ENCODE measurements at regions not wholly inside any gene's neighbourhood (a gene's known extent, or its start where the extent isn't known, plus 50 kb on each side); places are given as distances from the start of the nearest gene placed in this dataset.
"Not testable (repeated sequence)": the region's sequence is repeated elsewhere in the genome, so short reads cannot be mapped to it uniquely, and the experiment has no call there.

GRCh38 chr13:63838366-63839110 lies 2422.9 kb upstream of the PCDH20 start:
- DNase-seq (ENCODE audit: low read depth): no peak

- not testable (repeated sequence) for DNase-seq (ENCODE audit: low read depth)
Measured at GRCh38 chr13:63837701-63838100, 2422.1 kb upstream of the PCDH20 start.

GRCh38 chr13:63829609-63830008 lies 2414.0 kb upstream of the PCDH20 start:
- DNase-seq (ENCODE audit: low read depth): not testable (repeated sequence)

DNA sequence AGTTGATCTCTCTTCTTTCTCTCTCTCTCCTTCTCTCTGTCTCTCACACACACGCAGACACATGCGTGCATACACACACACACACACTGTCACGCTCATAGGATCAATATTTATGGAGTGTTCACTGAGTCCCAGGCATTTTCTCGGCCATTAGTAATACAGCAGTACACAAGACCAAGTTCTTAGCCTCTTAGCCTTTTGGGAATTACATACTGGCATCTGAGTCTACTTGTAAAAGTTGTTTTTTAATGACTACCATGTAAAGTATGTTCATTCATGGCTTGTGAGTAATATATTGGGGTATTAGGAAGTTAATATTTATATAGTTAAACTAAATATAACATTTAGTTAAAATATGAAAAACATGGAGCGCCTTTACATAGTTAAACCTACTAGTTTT lies 2406.1 kb upstream of the PCDH20 start:
- not testable (repeated sequence) for DNase-seq (ENCODE audit: low read depth)

- not testable (repeated sequence) for DNase-seq (ENCODE audit: low read depth)
Measured at GRCh38 chr13:63811428-63812004, 2395.9 kb upstream of the PCDH20 start.

- DNase-seq (ENCODE audit: low read depth): not testable (repeated sequence)
Measured at GRCh38 chr13:63791134-63791533, 2375.5 kb upstream of the PCDH20 start.

DNA sequence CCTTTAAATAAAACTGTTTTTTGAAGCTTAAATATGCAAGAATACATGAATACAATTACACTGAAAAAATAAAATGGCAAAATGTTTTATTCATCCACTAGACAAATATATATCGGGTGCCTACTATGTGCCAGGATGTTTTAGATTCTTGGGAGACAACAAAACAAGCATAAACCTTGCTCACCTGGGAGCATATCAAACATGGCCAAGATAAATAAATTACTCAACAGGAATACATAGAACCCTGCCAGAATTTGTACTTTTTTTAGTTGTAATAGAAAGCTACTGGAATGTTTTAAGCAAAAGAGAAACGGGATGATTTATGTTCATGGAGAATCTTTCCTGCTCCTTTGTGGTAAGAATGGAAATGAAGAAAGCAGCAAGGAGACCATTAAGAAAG lies 2358.5 kb upstream of the PCDH20 start:
- no peak for DNase-seq (ENCODE audit: low read depth)

DNA sequence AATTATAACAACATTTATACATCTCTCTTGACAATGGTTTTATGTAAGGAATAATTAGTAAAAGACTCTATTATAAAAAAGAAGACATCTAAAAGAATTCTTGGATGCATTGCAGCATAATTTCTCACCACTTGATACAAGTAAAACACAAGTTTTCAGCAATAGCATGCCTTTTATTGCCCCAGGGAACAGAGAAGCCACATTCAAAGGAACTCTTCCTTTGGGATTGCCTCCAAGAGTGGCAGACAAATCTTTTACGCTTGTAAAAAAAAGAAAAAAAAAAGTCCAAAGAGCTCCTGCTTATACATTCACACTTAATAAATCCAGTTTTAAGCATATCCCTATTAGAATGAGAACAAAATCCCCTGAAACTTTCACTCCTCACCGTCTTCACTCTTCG lies 2357.8 kb upstream of the PCDH20 start:
- DNase-seq (ENCODE audit: low read depth): no peak

GRCh38 chr13:63757683-63758082 lies 2342.0 kb upstream of the PCDH20 start:
- DNase-seq (ENCODE audit: low read depth): not testable (repeated sequence)

DNA sequence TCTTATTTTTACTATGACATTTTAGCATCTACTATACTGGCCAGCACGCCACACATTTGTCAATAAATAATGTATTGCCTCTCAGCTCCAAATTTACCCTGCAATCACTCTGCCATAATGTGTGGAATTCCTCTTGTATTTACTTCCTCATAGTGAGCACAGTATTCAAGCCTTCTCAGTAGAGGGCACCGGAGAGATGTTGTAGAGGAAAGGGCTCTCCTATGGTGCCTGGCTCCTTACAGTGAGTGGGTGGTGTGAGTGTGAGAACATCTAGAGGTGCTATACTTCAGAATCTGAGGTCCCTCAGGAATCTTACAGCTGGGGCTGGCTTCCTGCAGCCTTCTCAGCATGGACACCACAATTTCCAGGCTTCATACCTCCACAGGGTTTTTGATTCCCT lies 2334.2 kb upstream of the PCDH20 start:
- not testable (repeated sequence) for DNase-seq (ENCODE audit: low read depth)

DNA sequence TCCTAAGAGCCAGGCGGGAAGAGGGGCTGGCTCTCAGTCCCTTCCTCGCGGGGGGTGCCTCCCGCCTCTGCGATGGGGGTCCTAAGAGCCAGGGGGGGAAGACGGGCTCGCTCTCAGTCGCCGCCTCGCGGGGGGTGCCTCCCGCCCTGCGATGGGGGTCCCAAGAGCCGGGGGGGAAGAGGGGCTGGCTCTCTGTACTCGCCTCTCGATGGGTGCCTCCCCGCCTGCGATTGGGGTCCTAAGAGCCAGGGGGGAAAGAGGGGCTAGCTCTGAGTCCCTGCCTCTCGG lies 2326.1 kb upstream of the PCDH20 start:
- not testable (repeated sequence) for DNase-seq (ENCODE audit: low read depth)

GRCh38 chr13:63741029-63741813 lies 2325.6 kb upstream of the PCDH20 start:
- DNase-seq (ENCODE audit: low read depth): no peak

GRCh38 chr13:63739112-63739735 lies 2323.6 kb upstream of the PCDH20 start:
- not testable (repeated sequence) for DNase-seq (ENCODE audit: low read depth)

- no peak for DNase-seq (ENCODE audit: low read depth)
Measured at GRCh38 chr13:63737418-63737817, 2321.8 kb upstream of the PCDH20 start.

GRCh38 chr13:63731896-63732295 lies 2316.2 kb upstream of the PCDH20 start:
- DNase-seq (ENCODE audit: low read depth): no peak

GRCh38 chr13:63712159-63712558 lies 2296.5 kb upstream of the PCDH20 start:
- DNase-seq (ENCODE audit: low read depth): not testable (repeated sequence)

GRCh38 chr13:63706751-63707150 lies 2291.1 kb upstream of the PCDH20 start:
- DNase-seq (ENCODE audit: low read depth): no peak

DNA sequence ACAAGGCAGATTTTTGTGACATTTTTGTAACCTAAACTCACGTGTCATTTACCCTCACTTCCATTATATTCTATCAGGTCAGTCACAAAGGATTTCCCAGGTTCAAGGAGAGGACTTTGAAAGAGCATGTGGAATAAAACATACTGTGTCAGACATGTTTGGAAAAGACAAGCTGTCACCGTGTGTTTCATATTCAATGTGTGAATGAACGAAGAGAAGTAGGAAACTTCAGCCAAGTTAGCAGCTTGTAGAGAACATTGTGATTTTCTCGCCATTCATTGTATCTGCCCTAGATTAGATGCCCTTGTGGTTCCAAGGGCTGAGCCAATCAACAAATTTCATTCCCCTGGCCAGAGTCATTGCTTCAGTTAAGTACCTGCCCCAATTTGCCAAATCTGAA lies 2288.9 kb upstream of the PCDH20 start:
- DNase-seq (ENCODE audit: low read depth): no peak

DNA sequence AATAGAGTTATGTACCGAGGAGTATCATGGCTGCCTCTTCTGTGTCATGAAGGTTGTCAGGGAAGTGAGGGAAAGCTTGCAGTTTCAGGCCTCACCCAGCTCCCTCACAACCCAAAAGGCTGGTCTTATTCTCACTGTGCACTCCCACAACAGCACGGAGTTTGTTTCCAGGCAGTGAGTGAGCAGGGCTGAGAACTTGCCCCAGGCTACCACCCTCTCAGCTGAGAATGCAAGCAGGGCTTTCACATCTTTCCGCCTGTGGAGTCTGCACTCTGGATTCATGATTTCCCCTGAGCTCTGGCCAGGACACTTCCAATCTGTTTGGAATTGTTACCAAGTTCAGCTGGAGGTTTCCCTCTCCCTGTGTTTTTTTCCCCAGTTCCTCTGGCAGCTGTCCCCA lies 2284.7 kb upstream of the PCDH20 start:
- no peak for DNase-seq (ENCODE audit: low read depth)

DNA sequence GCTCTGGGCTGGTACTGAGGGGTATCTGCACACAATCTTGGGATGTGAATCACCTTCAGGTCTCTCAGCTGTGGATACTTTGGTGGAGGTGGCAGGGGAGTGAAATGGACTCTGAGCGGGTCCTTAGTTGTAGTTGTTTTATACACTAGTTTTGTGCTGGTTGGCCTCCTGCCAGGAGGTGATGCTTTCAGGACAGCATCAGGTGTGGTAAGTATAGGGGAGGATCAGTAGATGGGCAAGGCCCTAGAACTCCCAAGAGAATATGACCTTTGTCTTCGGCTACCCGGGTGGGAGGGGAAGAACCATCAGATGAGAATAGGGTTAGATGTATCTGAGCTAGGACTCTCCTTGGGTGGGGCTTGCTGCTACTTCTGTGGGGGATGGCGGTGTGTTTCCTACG lies 2284.3 kb upstream of the PCDH20 start:
- no peak for DNase-seq (ENCODE audit: low read depth)

GRCh38 chr13:63696055-63696454 lies 2280.4 kb upstream of the PCDH20 start:
- peak; percentile 3 for DNase-seq (ENCODE audit: low read depth)

DNA sequence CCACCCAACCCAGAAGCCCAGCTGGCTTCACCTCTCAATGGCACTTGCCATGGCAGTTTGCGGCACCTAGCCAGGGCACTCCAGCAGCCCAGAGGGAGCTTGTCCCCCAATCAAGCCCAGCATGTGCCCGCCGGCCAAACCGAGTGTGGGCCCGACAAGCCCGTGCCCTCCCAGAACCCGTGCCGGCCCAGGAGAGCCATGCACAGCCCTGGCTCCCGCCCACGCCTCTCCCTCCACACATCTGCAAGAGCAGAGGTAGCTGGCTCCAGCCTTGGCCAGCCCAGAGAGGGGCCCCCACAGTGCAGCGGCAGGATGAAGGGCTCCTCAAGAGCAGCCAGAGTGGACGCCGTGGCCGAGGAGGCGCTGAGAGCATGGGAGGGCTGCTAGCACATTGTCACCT lies 2278.0 kb upstream of the PCDH20 start:
- DNase-seq (ENCODE audit: low read depth): no peak

GRCh38 chr13:63691474-63691873 lies 2275.8 kb upstream of the PCDH20 start:
- DNase-seq (ENCODE audit: low read depth): no peak
